H9 (cell line): ENCODE measurements at regions not wholly inside any gene's neighbourhood (a gene's known extent, or its start where the extent isn't known, plus 50 kb on each side); places are given as distances from the start of the nearest gene placed in this dataset.

Experiments
- DNase-seq: peaks from one replicate; pipeline ENCODE4 v3.0.0-alpha.2; 2017
- H2AFZ ChIP-seq: one replicate; pipeline ENCODE4 v1.6.1; 2013; ENCODE audit warnings: mild to moderate bottlenecking, low read length, control low read depth, moderate library complexity
- H2AK5ac ChIP-seq: 2 replicates; pipeline ENCODE4 v1.6.1; 2013; ENCODE audit warnings: low read length, control low read depth, mixed read lengths; ENCODE audit not compliant: insufficient read length
- H2BK120ac ChIP-seq: one replicate; pipeline ENCODE4 v1.6.1; 2013; ENCODE audit warnings: low read depth, mild to moderate bottlenecking, low read length, control low read depth, inconsistent platforms; ENCODE audit not compliant: poor library complexity, severe bottlenecking
- H2BK12ac ChIP-seq: 2 replicates; pipeline ENCODE4 v1.6.1; 2013; ENCODE audit warnings: low read length, control low read depth, mixed read lengths, low read depth; ENCODE audit not compliant: insufficient read length
- H2BK15ac ChIP-seq: 2 replicates; pipeline ENCODE4 v1.6.1; 2013; ENCODE audit warnings: low read depth, low read length, control low read depth
- H2BK20ac ChIP-seq: one replicate; pipeline ENCODE4 v1.6.1; 2013; ENCODE audit warnings: low read depth, mild to moderate bottlenecking, low read length, control low read depth, inconsistent platforms; ENCODE audit not compliant: poor library complexity, severe bottlenecking
- H2BK5ac ChIP-seq: 2 replicates; pipeline ENCODE4 v1.6.1; 2013; ENCODE audit warnings: low read length, control low read depth, mixed read lengths; ENCODE audit not compliant: insufficient read length
- H3K14ac ChIP-seq: 2 replicates; pipeline ENCODE4 v1.6.1; 2013; ENCODE audit warnings: low read length, control low read depth; ENCODE audit not compliant: insufficient read depth
- H3K18ac ChIP-seq: 2 replicates; pipeline ENCODE4 v1.6.1; 2013; ENCODE audit warnings: low read depth, mild to moderate bottlenecking, mixed read lengths, low read length, control low read depth; ENCODE audit not compliant: insufficient read length
- H3K23ac ChIP-seq: 2 replicates; pipeline ENCODE4 v1.6.1; 2013; ENCODE audit warnings: low read length, control low read depth, mixed read lengths, low read depth; ENCODE audit not compliant: insufficient read length
- H3K23me2 ChIP-seq: 2 replicates; pipeline ENCODE4 v1.6.1; 2013; ENCODE audit warnings: low read depth, mild to moderate bottlenecking, mixed read lengths, low read length, control low read depth; ENCODE audit not compliant: insufficient read length, poor library complexity, severe bottlenecking
- H3K27ac ChIP-seq: 2 replicates; pipeline ENCODE4 v1.5.1; 2013; ENCODE audit warnings: low read length, control low read depth, mixed read lengths, low read depth; ENCODE audit not compliant: insufficient read length
- H3K27me3 ChIP-seq: 2 replicates; pipeline ENCODE4 v1.6.1; 2013; ENCODE audit warnings: low read length, control low read depth, inconsistent platforms; ENCODE audit not compliant: insufficient read depth
- H3K4ac ChIP-seq: 2 replicates; pipeline ENCODE4 v1.6.1; 2013; ENCODE audit warnings: low read depth, mild to moderate bottlenecking, control low read depth, inconsistent platforms, low read length, moderate library complexity
- H3K4me1 ChIP-seq: 2 replicates; pipeline ENCODE4 v1.6.1; 2013; ENCODE audit warnings: low read length, control low read depth, inconsistent platforms; ENCODE audit not compliant: insufficient read depth
- H3K4me2 ChIP-seq: 2 replicates; pipeline ENCODE4 v1.6.1; 2013; ENCODE audit warnings: low read length, control low read depth, mixed read lengths; ENCODE audit not compliant: insufficient read length, insufficient read depth
- H3K56ac ChIP-seq: 2 replicates; pipeline ENCODE4 v1.6.1; 2013; ENCODE audit warnings: low read depth, mild to moderate bottlenecking, mixed read lengths, low read length, control low read depth; ENCODE audit not compliant: insufficient read length
- H3K79me1 ChIP-seq: 2 replicates; pipeline ENCODE4 v1.6.1; 2013; ENCODE audit warnings: low read depth, mild to moderate bottlenecking, moderate library complexity, low read length, control low read depth, inconsistent platforms; ENCODE audit not compliant: insufficient read depth, poor library complexity, severe bottlenecking
- H3K79me2 ChIP-seq: 2 replicates; pipeline ENCODE4 v1.6.1; 2013; ENCODE audit warnings: low read length, control low read depth, inconsistent platforms; ENCODE audit not compliant: insufficient read depth
- H3K9ac ChIP-seq: 2 replicates; pipeline ENCODE4 v1.6.1; 2013; ENCODE audit warnings: low read length, control low read depth, mixed read lengths; ENCODE audit not compliant: insufficient read length; ENCODE audit errors: extremely low read depth
- H3K9me3 ChIP-seq: one replicate; pipeline ENCODE4 v1.6.1; 2013; ENCODE audit warnings: low read depth, low read length, inconsistent platforms; ENCODE audit not compliant: control insufficient read depth
- H3T11ph ChIP-seq: one replicate; pipeline ENCODE4 v1.6.1; 2013; ENCODE audit warnings: mild to moderate bottlenecking, low read length, control low read depth, inconsistent platforms
- H4K20me1 ChIP-seq: one replicate; pipeline ENCODE4 v1.6.1; 2013; ENCODE audit not compliant: control insufficient read depth, insufficient read length, insufficient read depth
- H4K5ac ChIP-seq: 2 replicates; pipeline ENCODE4 v1.6.1; 2013; ENCODE audit warnings: low read depth, mild to moderate bottlenecking, mixed read lengths, low read length, control low read depth; ENCODE audit not compliant: insufficient read length
- H4K8ac ChIP-seq: replicated peaks from 2 replicates; pipeline ENCODE4 v1.6.1; 2013; ENCODE audit warnings: low read length, control low read depth, mixed read lengths, low read depth; ENCODE audit not compliant: insufficient read length
- H4K91ac ChIP-seq: 2 replicates; pipeline ENCODE4 v1.6.1; 2013; ENCODE audit warnings: low read depth, mild to moderate bottlenecking, moderate library complexity, mixed read lengths, low read length, control low read depth; ENCODE audit not compliant: insufficient read length
- H3K27ac Mint-ChIP-seq, 3 experiments: 2 replicates in 2 of 3; 3 replicates in 1 of 3; pipeline ENCODE4 v1.8.0; 2020 to 2021; ENCODE audit warnings: mixed read lengths in 3 of 3, mild to moderate bottlenecking in 1 of 3, moderate library complexity in 1 of 3
- H3K27me3 Mint-ChIP-seq: 2 replicates; pipeline ENCODE4 v1.8.0; 2021; ENCODE audit warnings: low read depth, mild to moderate bottlenecking, moderate library complexity, mixed read lengths
- H3K36me3 Mint-ChIP-seq, 3 experiments: 2 replicates in 2 of 3; 3 replicates in 1 of 3; pipeline ENCODE4 v1.8.0; 2020 to 2021; ENCODE audit warnings: low read depth in 3 of 3, mixed read lengths in 3 of 3; ENCODE audit not compliant: insufficient read depth in 1 of 3
- H3K4me1 Mint-ChIP-seq, 2 experiments: 2 replicates each; pipeline ENCODE4 v1.8.0; 2020; ENCODE audit warnings: mixed read lengths in 2 of 2
- H3K4me3 Mint-ChIP-seq, 2 experiments: 2 replicates in 1 of 2; 3 replicates in 1 of 2; pipeline ENCODE4 v1.8.0; 2020 to 2021; ENCODE audit warnings: mild to moderate bottlenecking in 2 of 2, mixed read lengths in 2 of 2, moderate library complexity in 1 of 2
- H3K9me3 Mint-ChIP-seq, 2 experiments: 2 replicates in 1 of 2; 3 replicates in 1 of 2; pipeline ENCODE4 v1.8.0; 2020; ENCODE audit warnings: mild to moderate bottlenecking in 2 of 2, mixed read lengths in 2 of 2, moderate library complexity in 1 of 2
- CTCF ChIP-seq: fragments of 200-600 bp; sonication (generic); conservative IDR thresholded peaks from 3 replicates; pipeline ENCODE4 v1.8.0; 2021; ENCODE audit warnings: antibody characterized with exemption, mild to moderate bottlenecking
- WGBS: extraction: QIAGEN DNeasy Blood & Tissue Kit; methylation state at CpG from one replicate; pipeline ENCODE4 v1.1.7; 2013; ENCODE audit warnings: missing lambda C conversion rate, low lambda C conversion rate, mixed read lengths; ENCODE audit not compliant: insufficient read length; ENCODE audit errors: extremely low coverage; 5-methylcytosine and 5-hydroxymethylcytosine counted together

- Histone ChIP-seq H2AK5ac (no peak overlapping the region), H3K56ac (no peak overlapping the region), H3K4ac (no peak overlapping the region), H3K4me1 (no peaks in the 10 kb centered on the region), H3K4me2 (no peak overlapping the region), H3K23me2 (no peaks in the 10 kb centered on the region), H3K27ac (no peak overlapping the region), H4K5ac (no peak overlapping the region), H3K27me3 (no peaks in the 10 kb centered on the region), H3K9ac (no peak overlapping the region), H4K8ac (no peak overlapping the region), H2BK15ac (no peak overlapping the region), H3K18ac (no peak overlapping the region), H3K79me2 (no peaks in the 10 kb centered on the region), H2AFZ (no peak overlapping the region), H3K9me3 (no peaks in the 10 kb centered on the region), H3K79me1 (no peaks in the 10 kb centered on the region), H3K23ac (no peak overlapping the region), H2BK20ac (no peak overlapping the region), H4K20me1 (no peaks in the 10 kb centered on the region), H4K91ac (no peak overlapping the region), H3K14ac (no peak overlapping the region), H3T11ph (no peak overlapping the region), H2BK120ac (no peak overlapping the region), H2BK12ac (no peak overlapping the region), H2BK5ac (no peak overlapping the region)
- TF ChIP-seq CTCF = no peak
- Mint-ChIP-seq H3K27ac (no peak overlapping the region), H3K36me3 (no peaks in the 10 kb centered on the region), H3K4me1 (peaks cover 0 to 2% of the 10 kb centered on the region in 2 experiments; a peak in 1 of 4 replicates), H3K27me3 (no peaks in the 10 kb centered on the region), H3K4me3 (no peak overlapping the region), H3K9me3 (no peaks in the 10 kb centered on the region)
- no peak for DNase-seq
- WGBS = no CpG with 5 or more reads among the region's 3 CpGs
These were observed 184.7 kb upstream of the TRPM3 start for GRCh38 chr9:71306134-71306533.
